GM21786 (cell line): ENCODE measurements at regions not wholly inside any gene's neighbourhood (a gene's known extent, or its start where the extent isn't known, plus 50 kb on each side); places are given as distances from the start of the nearest gene placed in this dataset.

Experiments
- ATAC-seq: cut with Tn5 transposase; IDR thresholded peaks from one replicate; pipeline ENCODE4 v1.9.1; 2021; ENCODE audit not compliant: unreplicated experiment

DNA sequence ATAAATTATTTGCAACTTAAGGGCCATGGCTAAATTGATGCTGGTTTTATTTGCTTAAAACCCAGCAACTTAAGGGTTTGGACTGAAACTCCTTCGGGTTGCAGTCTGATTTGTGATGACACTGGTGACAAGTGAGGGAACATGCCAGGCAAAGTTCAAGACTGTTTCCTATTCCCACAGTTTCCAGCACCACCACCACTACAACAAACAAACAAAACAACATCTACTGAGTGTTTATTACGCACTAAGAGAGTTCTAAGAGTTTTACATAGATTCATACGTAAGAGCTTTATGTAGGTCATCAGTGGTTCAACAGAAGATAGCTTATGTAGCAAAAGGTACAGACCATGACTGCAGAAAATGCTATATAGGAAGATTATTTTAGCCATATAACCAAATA is 1582.1 kb downstream of the BRINP3 start:
- ATAC-seq, result no peak

DNA sequence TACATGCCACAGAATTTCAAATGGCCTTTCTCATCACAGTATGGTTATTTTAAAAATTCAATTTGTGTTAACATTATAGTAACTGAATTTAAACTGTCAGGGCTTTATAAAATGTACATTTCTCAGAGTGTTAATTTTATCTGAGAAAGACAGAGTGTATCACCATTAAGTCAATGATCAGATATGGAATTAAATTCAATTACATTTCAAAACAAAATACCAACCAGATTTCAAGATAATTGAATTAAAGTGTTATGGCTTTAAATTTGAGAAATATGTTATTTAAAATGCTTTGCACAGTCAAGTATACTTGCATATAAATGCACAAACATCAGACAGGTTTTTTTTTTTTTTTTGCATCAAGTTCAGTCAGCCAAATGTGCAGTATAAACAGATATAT is 1574.4 kb downstream of the BRINP3 start:
- no peak for ATAC-seq

- no peak for ATAC-seq
These were observed 1573.5 kb downstream of the BRINP3 start for GRCh38 chr1:188904201-188904600.

DNA sequence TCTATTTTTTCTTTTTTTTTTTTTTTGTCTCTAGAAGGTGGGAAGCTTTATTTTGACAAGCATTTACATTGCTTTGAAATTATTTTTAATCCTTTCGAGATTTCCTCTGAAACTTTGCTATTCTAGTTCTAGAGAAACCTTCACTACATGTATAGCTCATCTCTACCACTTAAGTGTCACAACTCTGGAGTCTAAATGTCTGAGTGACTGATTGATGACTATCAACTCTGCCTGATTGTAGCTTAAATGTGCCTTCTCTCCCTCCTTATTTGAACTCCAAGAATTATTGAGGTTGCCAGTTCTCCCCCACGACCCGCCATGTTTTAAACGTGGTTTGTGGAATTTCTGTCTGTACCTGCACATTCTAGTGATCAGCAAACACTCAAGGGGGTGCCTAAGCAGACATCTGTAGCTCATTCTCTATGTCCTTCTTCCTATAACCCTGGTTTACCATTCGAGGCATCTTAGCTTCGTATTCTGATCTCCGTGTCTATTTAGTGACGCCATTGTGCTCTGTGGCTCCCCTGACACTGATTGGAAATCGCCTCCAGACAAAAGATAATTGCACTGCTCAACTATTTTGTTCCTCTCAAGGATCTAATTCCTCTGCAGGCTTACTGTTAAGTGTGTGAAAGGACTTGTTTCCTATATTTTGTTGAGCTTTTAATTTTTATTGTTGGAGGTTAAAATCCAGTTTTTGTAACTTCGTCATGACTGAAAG is 1570.6 kb downstream of the BRINP3 start:
- no peak for ATAC-seq

GRCh38 chr1:188930382-188930781 is 1547.3 kb downstream of the BRINP3 start:
- no peak for ATAC-seq

GRCh38 chr1:188931506-188931905 is 1546.2 kb downstream of the BRINP3 start:
- no peak for ATAC-seq

DNA sequence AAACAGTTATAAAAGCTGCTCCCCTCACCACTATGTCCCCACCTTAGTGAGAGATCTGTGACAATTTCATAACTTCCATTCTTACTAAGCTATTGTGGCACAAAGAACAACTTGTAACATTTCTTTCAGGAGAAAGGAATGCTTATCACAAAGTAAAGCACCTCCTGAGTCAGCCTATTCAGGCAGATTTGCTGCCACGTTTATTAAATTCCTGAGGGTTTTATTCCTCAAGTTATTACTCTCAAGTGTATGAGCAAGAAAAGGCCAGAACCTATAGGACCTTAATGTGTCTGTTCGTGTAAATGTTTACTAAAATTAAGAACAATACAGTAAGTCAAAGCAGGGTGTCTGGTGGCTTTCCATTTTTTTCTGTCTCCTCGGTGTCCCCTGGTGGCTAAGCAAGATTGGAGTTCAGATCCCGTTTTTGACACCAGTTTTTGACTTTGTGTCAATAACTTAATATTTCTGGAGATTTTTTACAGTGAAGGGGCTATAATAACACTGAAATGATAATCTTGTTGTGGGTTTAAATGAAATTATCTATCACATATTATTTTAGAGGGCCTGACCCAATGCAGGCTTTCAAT is 1539.6 kb downstream of the BRINP3 start:
- ATAC-seq, result no peak

- ATAC-seq, result no peak
These were observed 1535.7 kb downstream of the BRINP3 start for GRCh38 chr1:188941986-188942385.

DNA sequence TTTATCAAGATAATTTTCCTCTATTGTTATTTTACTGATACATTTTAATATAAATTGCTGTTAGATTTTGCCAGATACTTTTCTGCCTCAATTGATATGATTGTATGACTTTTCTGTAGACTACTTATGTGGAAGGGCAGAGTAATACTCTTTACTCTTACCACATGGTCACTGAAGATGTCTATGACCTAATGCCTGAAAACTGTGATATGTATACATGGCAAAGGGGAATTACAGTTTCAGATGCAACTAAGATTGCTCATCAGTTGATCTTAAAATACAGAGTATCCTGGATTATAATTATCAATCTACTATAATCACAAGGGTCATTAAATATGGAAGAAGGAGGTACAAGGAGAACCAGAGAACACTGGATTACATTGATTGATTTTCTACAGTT is 1528.0 kb downstream of the BRINP3 start:
- ATAC-seq, result no peak

DNA sequence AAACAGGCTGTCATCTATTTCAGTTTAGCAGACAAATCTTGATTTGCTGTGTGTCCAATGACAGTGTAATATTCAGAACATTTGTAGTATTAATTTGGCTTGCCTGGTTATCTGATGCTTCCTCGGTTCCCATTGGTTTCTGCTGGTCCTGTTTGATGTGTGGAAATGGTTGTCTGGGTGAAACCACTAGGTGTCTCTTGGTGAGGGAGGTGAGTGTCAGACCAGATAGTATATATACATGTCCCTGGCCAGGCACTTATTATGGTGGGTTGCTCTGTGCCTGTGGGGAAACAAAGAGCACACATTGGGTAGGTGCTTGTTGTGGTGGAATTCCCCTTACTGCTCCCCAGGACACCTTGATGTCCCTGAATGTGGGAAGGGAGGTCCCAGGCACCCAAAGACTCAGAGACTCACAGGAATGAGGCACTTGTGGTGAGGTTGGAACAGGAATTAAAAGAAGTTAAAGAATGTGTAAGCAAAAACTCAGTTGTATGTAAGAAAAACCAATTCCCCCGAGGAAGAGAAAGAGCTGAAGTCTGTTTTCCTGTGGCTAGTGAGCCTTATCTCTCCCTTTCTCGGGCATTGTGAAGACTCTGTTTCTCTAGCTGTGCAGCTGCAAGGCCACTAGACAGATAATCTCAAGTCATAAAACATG is 1519.1 kb downstream of the BRINP3 start:
- no peak for ATAC-seq

DNA sequence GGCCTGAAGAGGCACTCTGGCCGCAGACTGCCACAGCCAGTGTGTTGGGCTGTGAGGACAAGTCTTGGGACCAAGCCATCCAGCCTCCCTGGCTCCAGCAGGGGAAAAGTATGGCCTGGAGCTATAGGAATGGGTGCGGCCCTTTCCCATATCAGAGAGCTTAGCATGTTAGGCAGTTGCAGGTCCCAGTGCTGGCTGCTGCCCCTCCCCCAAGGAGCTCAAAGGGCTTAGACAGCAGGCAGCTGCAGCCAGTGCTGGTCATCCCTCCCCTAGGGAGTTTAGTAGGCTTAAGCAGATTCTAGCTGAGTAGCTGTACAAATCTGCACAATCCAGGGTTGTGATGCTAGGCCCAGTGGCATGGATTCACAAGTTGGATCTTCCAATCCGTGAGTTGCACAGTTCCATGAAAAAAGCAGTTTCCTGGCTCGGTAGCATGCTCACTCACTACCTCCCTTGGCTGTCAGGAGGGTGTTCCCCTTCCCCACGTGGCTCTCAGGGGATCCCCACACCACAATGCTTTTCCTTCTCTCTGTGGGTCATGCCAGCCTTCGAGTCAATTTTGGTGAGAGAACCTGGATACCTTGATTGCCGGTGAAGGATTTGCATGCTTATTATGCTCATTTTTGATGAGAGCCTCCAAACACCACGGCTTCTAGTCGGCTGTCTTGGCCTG is 1490.8 kb downstream of the BRINP3 start:
- ATAC-seq, result no peak

DNA sequence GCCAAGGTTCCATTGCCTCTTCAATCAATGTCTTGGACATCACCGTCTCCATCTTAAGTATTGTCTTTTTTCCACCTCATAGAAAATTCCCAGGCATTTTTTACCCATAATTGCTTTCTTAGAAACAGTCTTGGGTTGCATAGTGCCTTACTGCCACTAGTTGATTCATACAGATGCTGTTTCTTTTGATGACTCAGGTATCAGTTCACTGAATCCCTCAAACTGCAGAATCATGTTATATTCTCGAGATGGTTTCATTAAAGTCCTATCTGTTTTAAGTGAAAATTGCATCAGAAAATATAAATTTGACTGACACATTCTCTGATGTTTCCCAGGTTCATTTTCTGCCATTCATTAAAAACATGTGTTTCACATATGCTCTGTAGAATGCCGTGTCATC is 1489.1 kb downstream of the BRINP3 start:
- ATAC-seq, result no peak

- ATAC-seq, result no peak
These were observed 1486.3 kb downstream of the BRINP3 start for GRCh38 chr1:188991221-188991930.

- ATAC-seq, result no peak
These were observed 1469.8 kb downstream of the BRINP3 start for GRCh38 chr1:189007824-189008223.

- no peak for ATAC-seq
These were observed 1456.1 kb downstream of the BRINP3 start for GRCh38 chr1:189021577-189021976.

DNA sequence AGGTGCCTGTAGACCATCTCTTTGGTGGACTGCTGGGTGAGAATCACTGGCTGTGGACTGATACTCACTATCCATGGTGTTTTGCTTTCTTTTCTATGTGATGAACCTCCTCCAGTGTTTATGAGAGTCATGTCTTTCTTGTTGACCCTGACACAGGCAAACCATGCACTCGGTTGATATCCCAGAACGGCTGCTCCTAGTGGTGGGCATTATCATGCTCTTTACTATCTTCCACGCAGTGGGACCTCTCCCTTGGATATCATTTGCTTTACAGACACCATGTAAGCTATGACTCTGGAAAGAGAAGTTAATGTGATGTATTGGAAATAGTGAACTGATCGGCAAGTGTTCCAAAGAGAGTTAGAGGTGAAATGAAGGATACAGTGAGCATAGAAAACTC is 1455.6 kb downstream of the BRINP3 start:
- no peak for ATAC-seq

GRCh38 chr1:189027512-189027911 is 1450.2 kb downstream of the BRINP3 start:
- no peak for ATAC-seq

- no peak for ATAC-seq
These were observed 1444.5 kb downstream of the BRINP3 start for GRCh38 chr1:189033169-189033568.

DNA sequence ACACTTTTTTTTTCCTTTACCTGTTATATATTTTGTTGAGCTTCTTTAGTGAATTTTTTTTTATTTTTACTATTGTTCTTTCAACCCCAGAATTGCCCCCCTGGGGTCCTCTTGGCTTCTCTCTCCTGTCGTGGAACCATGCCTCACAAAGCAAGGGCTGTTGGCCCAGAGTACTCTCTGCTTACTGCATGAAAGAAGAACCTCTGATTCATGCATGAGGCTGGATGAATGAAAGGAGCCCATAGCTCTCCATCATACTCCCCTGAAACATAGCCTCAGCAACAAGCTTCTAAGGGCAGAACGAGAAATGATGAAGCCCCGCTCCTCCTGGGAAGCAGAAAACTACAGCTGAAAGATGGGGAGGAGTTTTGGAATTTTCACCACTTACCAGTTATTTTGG is 1441.0 kb downstream of the BRINP3 start:
- no peak for ATAC-seq

DNA sequence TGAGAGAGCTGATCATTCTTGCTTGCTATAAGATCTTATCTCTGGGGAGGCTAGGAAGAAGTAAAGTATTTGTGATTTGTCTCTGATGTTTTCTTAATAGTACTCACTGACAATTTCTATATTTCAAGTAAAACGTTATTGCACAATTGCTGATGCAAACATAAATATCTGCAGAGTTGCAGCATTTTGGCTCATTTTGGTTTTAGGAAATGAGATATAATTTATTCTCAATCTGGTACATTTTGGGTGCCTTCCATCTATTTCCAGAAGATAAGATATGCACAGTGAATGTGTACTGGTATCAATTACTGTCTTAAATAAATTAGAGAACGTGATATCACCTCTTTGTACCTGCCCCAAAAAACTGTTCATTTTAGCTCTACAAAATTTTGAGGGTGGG is 1431.5 kb downstream of the BRINP3 start:
- no peak for ATAC-seq

GRCh38 chr1:189084811-189085210 is 1392.9 kb downstream of the BRINP3 start:
- no peak for ATAC-seq
